DOHH2 (cell line): ENCODE measurements at regions not wholly inside any gene's neighbourhood (a gene's known extent, or its start where the extent isn't known, plus 50 kb on each side); places are given as distances from the start of the nearest gene placed in this dataset.

Experiments used
- EZH2phosphoT487 ChIP-seq: fragments of 200-600 bp; sonication (generic); IDR thresholded peaks from 2 replicates; pipeline ENCODE4 v1.6.1; 2017; ENCODE audit warnings: borderline replicate concordance, mild to moderate bottlenecking, antibody characterized with exemption, low read length, moderate library complexity, mixed read lengths
- TF ChIP-seq, protein P1 (sequence below): fragments of 200-600 bp; sonication (generic); IDR thresholded peaks from one replicate; pipeline ENCODE4 v1.5.1; 2014; ENCODE audit warnings: antibody characterized with exemption, mild to moderate bottlenecking, low read depth, low read length; ENCODE audit not compliant: poor library complexity, severe bottlenecking

DNA sequence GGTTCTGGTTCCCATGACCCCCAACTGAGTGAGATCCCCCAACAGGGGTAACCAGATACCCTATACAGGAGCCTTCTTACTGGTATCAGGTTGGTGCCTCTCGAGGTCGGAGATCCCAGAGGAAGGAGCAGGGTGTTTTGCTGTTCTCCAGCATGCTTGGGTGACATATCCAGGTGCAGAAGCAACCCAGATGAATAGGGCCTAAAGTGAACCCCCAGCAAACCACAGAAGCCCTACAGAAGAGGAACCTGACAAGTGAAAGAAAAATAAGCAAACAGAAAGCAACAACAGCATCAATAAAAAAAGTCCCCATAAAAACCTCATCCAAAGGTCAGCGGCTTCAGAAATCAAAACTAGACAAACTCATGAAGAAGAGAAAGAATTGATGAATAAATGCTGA, 633.4 kb upstream of the CXADR start:
- TF ChIP-seq, protein P1, sequence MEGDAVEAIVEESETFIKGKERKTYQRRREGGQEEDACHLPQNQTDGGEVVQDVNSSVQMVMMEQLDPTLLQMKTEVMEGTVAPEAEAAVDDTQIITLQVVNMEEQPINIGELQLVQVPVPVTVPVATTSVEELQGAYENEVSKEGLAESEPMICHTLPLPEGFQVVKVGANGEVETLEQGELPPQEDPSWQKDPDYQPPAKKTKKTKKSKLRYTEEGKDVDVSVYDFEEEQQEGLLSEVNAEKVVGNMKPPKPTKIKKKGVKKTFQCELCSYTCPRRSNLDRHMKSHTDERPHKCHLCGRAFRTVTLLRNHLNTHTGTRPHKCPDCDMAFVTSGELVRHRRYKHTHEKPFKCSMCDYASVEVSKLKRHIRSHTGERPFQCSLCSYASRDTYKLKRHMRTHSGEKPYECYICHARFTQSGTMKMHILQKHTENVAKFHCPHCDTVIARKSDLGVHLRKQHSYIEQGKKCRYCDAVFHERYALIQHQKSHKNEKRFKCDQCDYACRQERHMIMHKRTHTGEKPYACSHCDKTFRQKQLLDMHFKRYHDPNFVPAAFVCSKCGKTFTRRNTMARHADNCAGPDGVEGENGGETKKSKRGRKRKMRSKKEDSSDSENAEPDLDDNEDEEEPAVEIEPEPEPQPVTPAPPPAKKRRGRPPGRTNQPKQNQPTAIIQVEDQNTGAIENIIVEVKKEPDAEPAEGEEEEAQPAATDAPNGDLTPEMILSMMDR, result no peak
- no peak for TF ChIP-seq EZH2phosphoT487
